ENCODE measurements at regions not wholly inside any gene's neighbourhood (a gene's known extent, or its start where the extent isn't known, plus 50 kb on each side); places are given as distances from the start of the nearest gene placed in this dataset.

GRCh38 chr6:142684371-142684770, 260.6 kb downstream of the HIVEP2 start:
- ChIA-PET POLR2A (no interaction called here), CTCF (interaction anchor here (1.4 kb wide), 1 partner anchor 8 kb away, joined by 6 read pairs; no protein-coding TSS in a partner anchor)
- Mint-ChIP-seq H3K27me3 (peaks cover 2% of the 10 kb centered on the region), H3K4me3 (no peak overlapping the region), H3K27ac (no peak overlapping the region), H3K4me1 (no peaks in the 10 kb centered on the region), H3K9me3 (ENCODE audit: insufficient read depth) (no peaks in the 10 kb centered on the region)
- H3K27ac ChIP-seq (ENCODE audit: low read length in 2 of 2) = no peak overlapping the region
- H2AFZ ChIP-seq (ENCODE audit: insufficient read depth, low read depth, low read length, poor library complexity, severe bottlenecking) = no peak overlapping the region
- WGBS (ENCODE audit: insufficient coverage) = 100% methylated on average over 1 of the region's 1 CpG
- H3K79me2 ChIP-seq (ENCODE audit: control insufficient read depth, insufficient read depth, low read length) = no peaks in the 10 kb centered on the region
- H4K20me1 ChIP-seq (ENCODE audit: control insufficient read depth, insufficient read depth, low read length, poor library complexity, severe bottlenecking) = no peaks in the 10 kb centered on the region
- DNase-seq (no peak), ATAC-seq (ENCODE audit: low read depth) (no peak)
- no peaks in the 10 kb centered on the region for H3K27me3 ChIP-seq (replicated peaks in 1 of 4; ENCODE audit: control extremely low read depth in 1 of 4, control insufficient read depth in 3 of 4, insufficient read depth in 4 of 4, low read length in 3 of 4)
- no peaks in the 10 kb centered on the region for H3K9me3 ChIP-seq (ENCODE audit: control extremely low read depth in 1 of 3, control insufficient read depth in 2 of 3, insufficient read depth in 1 of 3, low read length in 2 of 3)
- intact Hi-C loops (cut with micrococcal nuclease) = no loop called here
- H3K4me2 ChIP-seq (replicated peaks; ENCODE audit: low read depth, low read length, poor library complexity, severe bottlenecking) = no peak overlapping the region
- H3K4me1 ChIP-seq (ENCODE audit: control insufficient read depth in 2 of 2, insufficient read depth in 2 of 2, low read length in 2 of 2) = no peaks in the 10 kb centered on the region
- H3K36me3 ChIP-seq (replicated peaks in 1 of 2; ENCODE audit: control extremely low read depth in 1 of 2, control insufficient read depth in 1 of 2, extremely low read depth in 1 of 2, insufficient read depth in 2 of 2, low read length in 1 of 2) = no peaks in the 10 kb centered on the region
- H3K4me3 ChIP-seq (ENCODE audit: control extremely low read depth in 1 of 5, extremely low read depth in 1 of 5, insufficient read depth in 1 of 5, low read depth in 2 of 5, low read length in 4 of 5) = no peak overlapping the region
- no peak overlapping the region for H3K9ac ChIP-seq (ENCODE audit: low read length)
- TF ChIP-seq, protein P1, sequence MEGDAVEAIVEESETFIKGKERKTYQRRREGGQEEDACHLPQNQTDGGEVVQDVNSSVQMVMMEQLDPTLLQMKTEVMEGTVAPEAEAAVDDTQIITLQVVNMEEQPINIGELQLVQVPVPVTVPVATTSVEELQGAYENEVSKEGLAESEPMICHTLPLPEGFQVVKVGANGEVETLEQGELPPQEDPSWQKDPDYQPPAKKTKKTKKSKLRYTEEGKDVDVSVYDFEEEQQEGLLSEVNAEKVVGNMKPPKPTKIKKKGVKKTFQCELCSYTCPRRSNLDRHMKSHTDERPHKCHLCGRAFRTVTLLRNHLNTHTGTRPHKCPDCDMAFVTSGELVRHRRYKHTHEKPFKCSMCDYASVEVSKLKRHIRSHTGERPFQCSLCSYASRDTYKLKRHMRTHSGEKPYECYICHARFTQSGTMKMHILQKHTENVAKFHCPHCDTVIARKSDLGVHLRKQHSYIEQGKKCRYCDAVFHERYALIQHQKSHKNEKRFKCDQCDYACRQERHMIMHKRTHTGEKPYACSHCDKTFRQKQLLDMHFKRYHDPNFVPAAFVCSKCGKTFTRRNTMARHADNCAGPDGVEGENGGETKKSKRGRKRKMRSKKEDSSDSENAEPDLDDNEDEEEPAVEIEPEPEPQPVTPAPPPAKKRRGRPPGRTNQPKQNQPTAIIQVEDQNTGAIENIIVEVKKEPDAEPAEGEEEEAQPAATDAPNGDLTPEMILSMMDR (IDR thresholded peaks at IDR 0.05) = no peak
- no peak for TF ChIP-seq EZH2 (IDR thresholded peaks at IDR 0.05; ENCODE audit: borderline replicate concordance, insufficient read depth, low read depth, low read length, poor library complexity, severe bottlenecking)

GRCh38 chr6:142685852-142686506, 259.0 kb downstream of the HIVEP2 start:
- Mint-ChIP-seq H3K9me3 (ENCODE audit: insufficient read depth) (no peaks in the 10 kb centered on the region), H3K27ac (no peak overlapping the region), H3K4me1 (no peaks in the 10 kb centered on the region), H3K27me3 (no peaks in the 10 kb centered on the region), H3K4me3 (no peak overlapping the region)
- ChIA-PET CTCF (no interaction called here), POLR2A (no interaction called here)
- ATAC-seq (ENCODE audit: low read depth) (no peak), DNase-seq (no peak)
- no peaks in the 10 kb centered on the region for H3K4me1 ChIP-seq (ENCODE audit: control insufficient read depth in 2 of 2, insufficient read depth in 2 of 2, low read length in 2 of 2)
- intact Hi-C loops (cut with micrococcal nuclease) = no loop called here
- WGBS (ENCODE audit: insufficient coverage) = no CpG with 5 or more reads among the region's 4 CpGs
- no peaks in the 10 kb centered on the region for H3K9me3 ChIP-seq (ENCODE audit: control extremely low read depth in 1 of 3, control insufficient read depth in 2 of 3, insufficient read depth in 1 of 3, low read length in 2 of 3)
- no peak for TF ChIP-seq EZH2 (IDR thresholded peaks at IDR 0.05; ENCODE audit: borderline replicate concordance, insufficient read depth, low read depth, low read length, poor library complexity, severe bottlenecking)
- TF ChIP-seq, protein P1 (IDR thresholded peaks at IDR 0.05) = no peak
- H4K20me1 ChIP-seq (ENCODE audit: control insufficient read depth, insufficient read depth, low read length, poor library complexity, severe bottlenecking) = no peaks in the 10 kb centered on the region
- no peak overlapping the region for H3K9ac ChIP-seq (ENCODE audit: low read length)
- H3K79me2 ChIP-seq (ENCODE audit: control insufficient read depth, insufficient read depth, low read length) = no peaks in the 10 kb centered on the region
- H3K27me3 ChIP-seq (replicated peaks in 1 of 4; ENCODE audit: control extremely low read depth in 1 of 4, control insufficient read depth in 3 of 4, insufficient read depth in 4 of 4, low read length in 3 of 4) = no peaks in the 10 kb centered on the region
- no peak overlapping the region for H3K4me3 ChIP-seq (ENCODE audit: control extremely low read depth in 1 of 5, extremely low read depth in 1 of 5, insufficient read depth in 1 of 5, low read depth in 2 of 5, low read length in 4 of 5)
- no peak overlapping the region for H2AFZ ChIP-seq (ENCODE audit: insufficient read depth, low read depth, low read length, poor library complexity, severe bottlenecking)
- H3K4me2 ChIP-seq (replicated peaks; ENCODE audit: low read depth, low read length, poor library complexity, severe bottlenecking) = no peak overlapping the region
- H3K36me3 ChIP-seq (replicated peaks in 1 of 2; ENCODE audit: control extremely low read depth in 1 of 2, control insufficient read depth in 1 of 2, extremely low read depth in 1 of 2, insufficient read depth in 2 of 2, low read length in 1 of 2) = no peaks in the 10 kb centered on the region
- no peak overlapping the region for H3K27ac ChIP-seq (ENCODE audit: low read length in 2 of 2)
